ENCODE measurements at regions not wholly inside any gene's neighbourhood (a gene's known extent, or its start where the extent isn't known, plus 50 kb on each side); places are given as distances from the start of the nearest gene placed in this dataset.

GRCh38 chrX:56882581-56882980 is 112.8 kb downstream of the SPIN3 start (continued):
- TF ChIP-seq MGA (IDR thresholded peaks at IDR 0.05): no peak
- TF ChIP-seq ILF3 (IDR thresholded peaks at IDR 0.05; ENCODE audit: borderline replicate concordance): no peak
- no peak for TF ChIP-seq FOSL1 (tag; conservative IDR thresholded peaks at IDR 0.05)
- TF ChIP-seq SRSF1 (IDR thresholded peaks at IDR 0.05; ENCODE audit: low read depth, low read length): no peak
- TF ChIP-seq COPS2 (conservative IDR thresholded peaks at IDR 0.05): no peak
- TF ChIP-seq ZC3H8 (IDR thresholded peaks at IDR 0.05): no peak
- no peak for TF ChIP-seq ZBTB11 (CRISPR knock-in tag; IDR thresholded peaks at IDR 0.05)
